ENCODE measurements at regions not wholly inside any gene's neighbourhood (a gene's known extent, or its start where the extent isn't known, plus 50 kb on each side); places are given as distances from the start of the nearest gene placed in this dataset.
A peak's percentile ranks its signal among the peaks of the same experiment; 100 is the strongest.

DNA sequence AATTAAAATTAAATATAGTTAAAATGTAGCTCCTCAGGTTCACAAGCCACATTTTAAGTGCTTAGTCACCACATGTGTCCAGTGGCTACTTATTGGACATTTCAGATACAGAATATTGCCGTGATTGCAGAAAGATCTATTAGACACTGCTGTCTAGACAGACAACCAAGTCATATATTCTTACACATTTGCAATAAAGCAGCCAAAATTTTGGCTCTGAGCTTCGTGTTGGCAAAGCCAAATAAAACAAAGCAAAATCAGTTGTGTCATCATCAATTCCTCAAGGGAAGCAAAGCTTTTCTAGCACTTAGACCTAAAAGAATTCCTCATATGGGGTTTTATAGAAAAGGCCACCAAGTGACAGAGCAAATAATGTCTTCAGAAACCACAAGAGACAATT, 193.1 kb upstream of the LPP start:
- H3K9ac ChIP-seq = no peak overlapping the region
- no peaks in the 10 kb centered on the region for H3K36me3 ChIP-seq
- TF ChIP-seq Cebpa-rat (IDR thresholded peaks at IDR 0.05) = no peak
- no peaks in the 10 kb centered on the region for H3K27me3 ChIP-seq
- no peak overlapping the region for H3K4me3 ChIP-seq
- H4K20me1 ChIP-seq = no peaks in the 10 kb centered on the region
- H3K4me2 ChIP-seq = peak overlapping the region in 6 of 11 experiments; percentile 68 to 84 (median 78); a peak in 9 of 22 replicates
- no peaks in the 10 kb centered on the region for H3K9me3 ChIP-seq (replicated peaks in 1 of 11)
- peak overlapping the region in 5 of 11 experiments; percentile 69 to 98 (median 84); a peak in 11 of 22 replicates for H3K27ac ChIP-seq
- peaks cover 66 to 100% (median 99%) of the 10 kb centered on the region in 10 experiments for H3K4me1 ChIP-seq

DNA sequence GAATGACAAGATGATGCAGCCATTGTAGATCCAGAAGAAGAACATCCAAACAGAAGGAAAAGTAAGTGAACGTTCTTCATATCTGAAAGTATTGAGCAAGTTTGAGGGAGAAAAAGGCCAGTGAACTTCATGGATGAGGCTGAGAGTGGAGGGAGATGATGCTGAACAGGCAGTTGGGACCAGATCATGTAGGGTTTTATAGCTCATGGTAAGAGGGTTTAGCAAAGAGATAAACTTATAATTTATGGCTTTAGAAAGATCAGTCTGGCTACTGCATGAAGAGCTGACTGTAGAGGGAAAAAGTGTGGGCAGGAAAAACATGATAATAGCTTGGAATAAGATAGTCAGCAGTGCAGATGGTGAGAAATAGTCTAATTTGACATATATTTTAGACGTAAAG, 192.6 kb upstream of the LPP start:
- Histone ChIP-seq H3K36me3 (no peaks in the 10 kb centered on the region), H3K4me1 (peaks cover 66 to 100% (median 99%) of the 10 kb centered on the region in 10 experiments), H3K4me3 (no peak overlapping the region), H3K9ac (no peak overlapping the region; a peak in 2 of 22 replicates), H4K20me1 (no peaks in the 10 kb centered on the region), H3K27ac (peak overlapping the region in 7 of 11 experiments; percentile 69 to 98 (median 84); a peak in 12 of 22 replicates), H3K4me2 (peak overlapping the region in 8 of 11 experiments; percentile 68 to 84 (median 78); a peak in 12 of 22 replicates), H3K27me3 (no peaks in the 10 kb centered on the region), H3K9me3 (replicated peaks in 1 of 11) (no peaks in the 10 kb centered on the region)
- no peak for TF ChIP-seq Cebpa-rat (IDR thresholded peaks at IDR 0.05)

- no peak overlapping the region for H3K4me3 ChIP-seq
- no peak for TF ChIP-seq Cebpa-rat (IDR thresholded peaks at IDR 0.05)
- peaks cover 67 to 100% (median 99%) of the 10 kb centered on the region in 10 experiments for H3K4me1 ChIP-seq
- H3K36me3 ChIP-seq = no peaks in the 10 kb centered on the region
- H4K20me1 ChIP-seq = no peaks in the 10 kb centered on the region
- H3K9ac ChIP-seq = peak overlapping the region in 9 of 11 experiments; percentile 13 to 78 (median 61); a peak in 17 of 22 replicates
- H3K27me3 ChIP-seq = no peaks in the 10 kb centered on the region
- peak overlapping the region in 9 of 11 experiments; percentile 45 to 98 (median 77); a peak in 18 of 22 replicates for H3K27ac ChIP-seq
- H3K9me3 ChIP-seq (replicated peaks in 1 of 11) = no peaks in the 10 kb centered on the region
- peak overlapping the region; percentile 38 to 84 (median 75) for H3K4me2 ChIP-seq
These were observed 190.8 kb upstream of the LPP start for GRCh38 chr3:187963003-187963676.

GRCh38 chr3:187963677-187964385, 190.1 kb upstream of the LPP start:
- peak overlapping the region in 9 of 11 experiments; percentile 45 to 98 (median 77); a peak in 18 of 22 replicates for H3K27ac ChIP-seq
- H3K9me3 ChIP-seq (replicated peaks in 1 of 11) = no peaks in the 10 kb centered on the region
- no peaks in the 10 kb centered on the region for H4K20me1 ChIP-seq
- peak overlapping the region; percentile 38 to 84 (median 75); a peak in 21 of 22 replicates for H3K4me2 ChIP-seq
- H3K27me3 ChIP-seq = no peaks in the 10 kb centered on the region
- peak overlapping the region in 9 of 11 experiments; percentile 34 to 78 (median 61); a peak in 17 of 22 replicates for H3K9ac ChIP-seq
- TF ChIP-seq Cebpa-rat (IDR thresholded peaks at IDR 0.05) = peak in 8 of 11 experiments; percentile 53 to 90 (median 69); a peak in 12 of 22 replicates
- H3K4me1 ChIP-seq = peaks cover 67 to 100% (median 99%) of the 10 kb centered on the region in 10 experiments
- no peak overlapping the region for H3K4me3 ChIP-seq
- H3K36me3 ChIP-seq = no peaks in the 10 kb centered on the region

- Histone ChIP-seq H3K27me3 (no peaks in the 10 kb centered on the region), H3K9me3 (replicated peaks in 1 of 11) (no peaks in the 10 kb centered on the region), H3K9ac (peak overlapping the region in 4 of 11 experiments; percentile 43 to 78 (median 60); a peak in 8 of 22 replicates), H3K4me1 (peaks cover 71 to 100% (median 99%) of the 10 kb centered on the region in 10 experiments), H4K20me1 (no peaks in the 10 kb centered on the region), H3K4me3 (no peak overlapping the region), H3K4me2 (peak overlapping the region in 9 of 11 experiments; percentile 70 to 84 (median 80); a peak in 19 of 22 replicates), H3K36me3 (no peaks in the 10 kb centered on the region), H3K27ac (peak overlapping the region in 9 of 11 experiments; percentile 28 to 98 (median 75); a peak in 17 of 22 replicates)
- TF ChIP-seq Cebpa-rat (IDR thresholded peaks at IDR 0.05) = no peak
These were observed 189.2 kb upstream of the LPP start for GRCh38 chr3:187964760-187965159.

DNA sequence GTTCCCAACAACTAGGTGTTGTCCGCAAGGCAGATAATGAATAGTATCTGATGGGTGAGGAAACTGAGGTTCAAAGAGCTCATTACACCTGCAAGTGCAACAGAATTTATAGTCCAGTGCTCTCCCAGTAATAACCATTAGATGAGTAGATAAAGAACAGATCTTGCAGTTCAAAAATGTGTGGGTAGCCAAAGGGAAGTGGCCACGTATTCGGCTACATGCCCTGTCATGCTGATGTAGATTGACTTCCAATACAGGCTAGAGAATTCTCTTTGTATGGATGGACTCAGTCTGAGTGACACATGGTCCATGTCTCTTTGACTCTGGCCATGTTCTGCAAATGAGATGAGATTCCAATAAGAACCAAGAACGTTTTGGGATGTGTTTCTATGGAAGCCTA, 187.9 kb upstream of the LPP start:
- no peaks in the 10 kb centered on the region for H3K9me3 ChIP-seq (replicated peaks in 1 of 11)
- H3K27me3 ChIP-seq = no peaks in the 10 kb centered on the region
- peaks cover 76 to 100% (median 100%) of the 10 kb centered on the region in 10 experiments for H3K4me1 ChIP-seq
- peak overlapping the region in 10 of 11 experiments; percentile 22 to 98 (median 74); a peak in 19 of 22 replicates for H3K27ac ChIP-seq
- no peaks in the 10 kb centered on the region for H3K36me3 ChIP-seq
- no peak overlapping the region for H3K4me3 ChIP-seq
- peak overlapping the region in 4 of 11 experiments; percentile 72 to 80 (median 76); a peak in 9 of 22 replicates for H3K9ac ChIP-seq
- TF ChIP-seq Cebpa-rat (IDR thresholded peaks at IDR 0.05) = no peak
- no peaks in the 10 kb centered on the region for H4K20me1 ChIP-seq
- peak overlapping the region; percentile 66 to 84 (median 77) for H3K4me2 ChIP-seq

- no peaks in the 10 kb centered on the region for H3K9me3 ChIP-seq (replicated peaks in 1 of 11)
- H3K27ac ChIP-seq = peak overlapping the region in 10 of 11 experiments; percentile 22 to 98 (median 74); a peak in 19 of 22 replicates
- no peak for TF ChIP-seq Cebpa-rat (IDR thresholded peaks at IDR 0.05)
- H3K27me3 ChIP-seq = no peaks in the 10 kb centered on the region
- H3K4me3 ChIP-seq = peak overlapping the region in 1 of 10 experiments; percentile 6; a peak in 1 of 20 replicates
- H3K4me2 ChIP-seq = peak overlapping the region; percentile 66 to 84 (median 77)
- H3K9ac ChIP-seq = peak overlapping the region in 8 of 11 experiments; percentile 31 to 80 (median 58); a peak in 14 of 22 replicates
- no peaks in the 10 kb centered on the region for H4K20me1 ChIP-seq
- peaks cover 76 to 100% (median 100%) of the 10 kb centered on the region in 10 experiments for H3K4me1 ChIP-seq
- no peaks in the 10 kb centered on the region for H3K36me3 ChIP-seq
These were observed 187.1 kb upstream of the LPP start for GRCh38 chr3:187966636-187967406.

GRCh38 chr3:187967993-187968392, 186.0 kb upstream of the LPP start:
- no peak for TF ChIP-seq Cebpa-rat (IDR thresholded peaks at IDR 0.05)
- Histone ChIP-seq H3K27ac (peak overlapping the region in 10 of 11 experiments; percentile 56 to 98 (median 74); a peak in 21 of 22 replicates), H4K20me1 (no peaks in the 10 kb centered on the region), H3K4me2 (peak overlapping the region; percentile 66 to 84 (median 77)), H3K4me3 (no peak overlapping the region), H3K27me3 (no peaks in the 10 kb centered on the region), H3K4me1 (peaks cover 69 to 100% (median 100%) of the 10 kb centered on the region in 10 experiments), H3K9ac (peak overlapping the region in 9 of 11 experiments; percentile 1 to 80 (median 48); a peak in 13 of 22 replicates), H3K9me3 (replicated peaks in 1 of 11) (no peaks in the 10 kb centered on the region), H3K36me3 (no peaks in the 10 kb centered on the region)
